K562 (cell line): ENCODE measurements at regions not wholly inside any gene's neighbourhood (a gene's known extent, or its start where the extent isn't known, plus 50 kb on each side); places are given as distances from the start of the nearest gene placed in this dataset.
A peak's percentile ranks its signal among the peaks of the same experiment; 100 is the strongest.

ENCODE experiments used
- BRD4 ChIP-seq: fragments of 200-600 bp; sonication (generic); IDR thresholded peaks from 2 replicates; pipeline ENCODE4 v1.6.1; 2017; ENCODE audit warnings: inconsistent platforms
- C11orf30 ChIP-seq: fragments of 450-650 bp; IDR thresholded peaks from 2 replicates; pipeline ENCODE4 v1.6.1; 2016; ENCODE audit warnings: low read depth, mild to moderate bottlenecking
- DEAF1 ChIP-seq: fragments of 450-650 bp; formaldehyde crosslinking; IDR thresholded peaks from 2 replicates; pipeline ENCODE4 v1.4.0; 2020; ENCODE audit warnings: mild to moderate bottlenecking, moderate library complexity
- MCM3 ChIP-seq: fragments of 450-650 bp; IDR thresholded peaks from 2 replicates; pipeline ENCODE4 v1.6.1; 2016
- MGA ChIP-seq: fragments of 450-650 bp; IDR thresholded peaks from 2 replicates; pipeline ENCODE4 v1.6.1; 2016; ENCODE audit warnings: mild to moderate bottlenecking, moderate library complexity
- MTA2 ChIP-seq: fragments of 450-650 bp; IDR thresholded peaks from 2 replicates; pipeline ENCODE4 v1.6.1; 2016; ENCODE audit warnings: low read depth
- POU5F1 ChIP-seq: fragments of 150-350 bp; IDR thresholded peaks from 2 replicates; pipeline ENCODE4 v1.6.1; 2014; ENCODE audit warnings: borderline replicate concordance, low read length, low read depth, mild to moderate bottlenecking; ENCODE audit not compliant: partially characterized antibody
- PRDM10 ChIP-seq: fragments of 450-650 bp; IDR thresholded peaks from 2 replicates; pipeline ENCODE4 v1.6.1; 2018; ENCODE audit not compliant: partially characterized antibody
- STAT5B ChIP-seq: fragments of 250-450 bp; sonication (Bioruptor Pico); IDR thresholded peaks from 2 replicates; pipeline ENCODE4 v1.8.0; 2021; ENCODE audit warnings: mild to moderate bottlenecking, inconsistent platforms
- TCF7 ChIP-seq: sonication (generic); IDR thresholded peaks from 2 replicates; pipeline ENCODE4 v1.6.1; 2016; ENCODE audit warnings: antibody characterized with exemption, borderline replicate concordance

- no peak for TF ChIP-seq PRDM10
- TF ChIP-seq C11orf30 = no peak
- TF ChIP-seq MGA = 0 out of 2 replicates have a peak, but pooled peaks have one; percentile 35
- no peak for TF ChIP-seq MCM3
- TF ChIP-seq MTA2 = no peak
- no peak for TF ChIP-seq POU5F1
- peak; percentile 59; the same call in 1 of the 2 replicates for TF ChIP-seq BRD4
- peak; percentile 26; the same call in 1 of the 2 replicates for TF ChIP-seq TCF7
- TF ChIP-seq DEAF1 (CRISPR knock-in tag) = no peak; the same call in none of the 2 replicates
- TF ChIP-seq STAT5B = no peak
Measured at GRCh38 chr6:27809939-27810767, 102.0 kb downstream of the OR2B2 start (continued).
